CD1c-positive myeloid dendritic cell (primary cell): ENCODE measurements at regions not wholly inside any gene's neighbourhood (a gene's known extent, or its start where the extent isn't known, plus 50 kb on each side); places are given as distances from the start of the nearest gene placed in this dataset.
A peak's percentile ranks its signal among the peaks of the same experiment; 100 is the strongest.
"Not testable (repeated sequence)": the region's sequence is repeated elsewhere in the genome, so short reads cannot be mapped to it uniquely, and the experiment has no call there.

Experiments used
- DNase-seq: peaks from one replicate; pipeline ENCODE4 v3.0.0-alpha.2; 2016; ENCODE audit errors: extremely low spot score

- no peak for DNase-seq
Observed at GRCh38 chrY:21600170-21600569, 65.5 kb downstream of the RBMY1A1 start.

GRCh38 chrY:21601524-21601923, 66.8 kb downstream of the RBMY1A1 start:
- DNase-seq = no peak

GRCh38 chrY:21602590-21602989, 67.9 kb downstream of the RBMY1A1 start:
- no peak for DNase-seq

- DNase-seq = no peak
Observed at GRCh38 chrY:21636137-21636536, 101.5 kb downstream of the RBMY1A1 start.

GRCh38 chrY:21650496-21650895, 115.8 kb downstream of the RBMY1A1 start:
- DNase-seq = peak; percentile 1

- DNase-seq = not testable (repeated sequence)
Observed at GRCh38 chrY:21659057-21659456, 124.4 kb downstream of the RBMY1A1 start.

- DNase-seq = not testable (repeated sequence)
Observed at GRCh38 chrY:21679590-21679989, 144.9 kb downstream of the RBMY1A1 start.

- DNase-seq = not testable (repeated sequence)
Observed at GRCh38 chrY:21686369-21686768, 151.7 kb downstream of the RBMY1A1 start.

GRCh38 chrY:21701951-21702350, 167.3 kb downstream of the RBMY1A1 start:
- DNase-seq = not testable (repeated sequence)

GRCh38 chrY:21702927-21703326, 168.2 kb downstream of the RBMY1A1 start:
- not testable (repeated sequence) for DNase-seq

GRCh38 chrY:21705309-21705708, 170.6 kb downstream of the RBMY1A1 start:
- DNase-seq = no peak

GRCh38 chrY:21706611-21707010, 171.9 kb downstream of the RBMY1A1 start:
- DNase-seq = not testable (repeated sequence)

- not testable (repeated sequence) for DNase-seq
Observed at GRCh38 chrY:21735489-21736060, 158.8 kb downstream of the RBMY1D start.

GRCh38 chrY:21744998-21745397, 149.3 kb downstream of the RBMY1D start:
- not testable (repeated sequence) for DNase-seq

- not testable (repeated sequence) for DNase-seq
Observed at GRCh38 chrY:21760243-21760642, 134.1 kb downstream of the RBMY1D start.

- not testable (repeated sequence) for DNase-seq
Observed at GRCh38 chrY:21767824-21768223, 126.5 kb downstream of the RBMY1D start.

GRCh38 chrY:21782174-21782860, 112.0 kb downstream of the RBMY1D start:
- DNase-seq = not testable (repeated sequence)

GRCh38 chrY:21813484-21814233, 80.7 kb downstream of the RBMY1D start:
- peak; percentile 40 for DNase-seq

- DNase-seq = peak; percentile 28
Observed at GRCh38 chrY:21814491-21814890, 79.8 kb downstream of the RBMY1D start.

GRCh38 chrY:21821881-21822280, 72.4 kb downstream of the RBMY1D start:
- DNase-seq = no peak

- DNase-seq = no peak
Observed at GRCh38 chrY:21827593-21827992, 66.7 kb downstream of the RBMY1D start.
